SK-N-DZ (cell line): ENCODE measurements at regions not wholly inside any gene's neighbourhood (a gene's known extent, or its start where the extent isn't known, plus 50 kb on each side); places are given as distances from the start of the nearest gene placed in this dataset.
"Not testable (repeated sequence)": the region's sequence is repeated elsewhere in the genome, so short reads cannot be mapped to it uniquely, and the experiment has no call there.

ENCODE experiments used
- DNase-seq: peaks from one replicate; pipeline ENCODE4 v3.0.0-alpha.2; 2015; ENCODE audit warnings: low spot score

DNA sequence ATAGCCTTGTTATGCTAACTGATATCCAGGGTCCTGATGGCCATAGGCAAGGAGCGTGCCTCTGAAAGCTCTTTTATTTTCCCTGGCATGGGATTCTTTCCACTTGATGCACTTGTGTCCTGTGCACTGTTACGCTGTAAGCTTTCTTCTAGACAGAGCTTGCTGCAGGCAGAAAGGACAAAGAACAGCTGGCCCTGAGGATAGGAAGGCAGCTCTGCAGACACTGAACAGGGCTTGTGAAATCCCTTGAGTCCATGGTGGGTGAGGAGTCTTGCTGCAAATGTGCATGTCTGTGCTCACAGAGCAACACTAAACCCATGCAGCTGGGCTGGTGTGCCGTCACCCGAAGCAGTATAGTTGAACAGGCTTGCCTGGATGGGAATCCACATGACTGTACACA, 126.6 kb downstream of the AKAP11 start:
- DNase-seq = peak; percentile 72

- DNase-seq = no peak
Observed at GRCh38 chr13:42400188-42400833, 128.4 kb downstream of the AKAP11 start.

DNA sequence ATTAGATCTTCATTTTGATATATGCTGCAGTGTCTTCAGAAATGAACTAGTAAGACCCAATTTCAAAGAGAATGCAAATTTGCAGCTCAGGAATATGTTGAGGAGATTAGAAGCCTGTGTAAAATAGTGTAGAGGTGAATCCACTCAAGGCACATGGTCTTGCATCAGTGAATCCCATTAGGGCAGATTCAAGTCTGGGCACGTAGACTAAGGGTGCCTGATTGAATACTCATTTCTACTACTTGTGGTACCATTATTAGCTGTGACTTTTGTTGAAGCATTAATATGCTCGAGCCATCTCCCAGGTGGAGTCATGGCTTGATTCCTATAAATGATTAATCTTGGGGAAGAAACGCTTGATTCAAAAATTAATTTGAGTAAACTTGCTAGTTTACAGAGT, 129.4 kb downstream of the AKAP11 start:
- DNase-seq = no peak

DNA sequence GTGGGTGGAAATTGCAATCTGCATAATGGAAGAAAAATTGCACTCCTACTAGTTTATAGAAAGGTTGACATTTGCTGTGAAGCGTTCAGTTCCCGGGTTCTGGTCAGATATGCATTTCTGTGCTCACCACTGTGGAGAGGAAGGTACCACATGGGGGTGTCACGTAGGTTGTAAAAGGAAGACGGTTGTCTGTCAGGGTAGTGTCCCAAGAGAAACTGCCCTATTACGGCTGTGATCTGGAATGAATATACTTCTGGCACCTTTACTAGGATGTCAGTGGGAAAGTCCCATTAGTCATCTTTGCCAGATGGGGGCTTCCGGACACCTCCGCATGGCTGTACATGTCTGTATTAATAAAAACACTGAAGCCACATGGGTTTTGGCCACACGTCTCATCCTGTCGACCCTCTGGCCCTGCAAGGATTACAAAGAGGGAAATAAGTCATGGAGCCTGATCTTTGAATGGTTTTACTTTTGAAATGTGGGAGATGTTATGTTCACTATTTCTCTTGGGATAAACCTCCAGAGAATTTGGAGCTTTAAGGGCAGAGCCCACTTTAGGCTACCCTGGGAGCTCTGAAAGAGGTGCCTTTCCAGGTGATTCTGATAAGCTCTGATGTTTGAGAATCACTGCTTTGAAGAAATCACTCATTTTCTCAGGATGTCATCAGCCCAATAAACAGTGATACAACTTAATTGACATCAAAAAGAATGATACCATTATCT, 133.9 kb downstream of the AKAP11 start:
- no peak for DNase-seq

DNA sequence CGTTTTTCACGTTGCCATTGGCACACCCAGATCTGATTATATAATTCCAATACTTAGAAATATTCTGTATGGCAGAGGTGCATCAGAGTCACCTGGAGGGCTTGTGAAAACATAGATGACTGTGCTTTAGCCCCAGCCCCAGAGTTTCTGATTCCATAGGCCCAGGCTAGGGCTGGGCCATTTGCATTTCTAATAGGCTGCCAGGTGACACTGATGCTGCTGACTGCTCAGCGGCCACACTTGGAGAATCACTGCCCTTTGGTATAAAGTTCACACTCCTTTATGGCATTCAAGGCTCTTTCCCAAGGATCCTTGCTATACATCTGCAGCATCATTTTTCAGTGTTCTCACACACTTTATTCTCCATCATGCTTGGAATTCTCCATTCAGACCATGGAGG, 137.1 kb downstream of the AKAP11 start:
- no peak for DNase-seq

DNA sequence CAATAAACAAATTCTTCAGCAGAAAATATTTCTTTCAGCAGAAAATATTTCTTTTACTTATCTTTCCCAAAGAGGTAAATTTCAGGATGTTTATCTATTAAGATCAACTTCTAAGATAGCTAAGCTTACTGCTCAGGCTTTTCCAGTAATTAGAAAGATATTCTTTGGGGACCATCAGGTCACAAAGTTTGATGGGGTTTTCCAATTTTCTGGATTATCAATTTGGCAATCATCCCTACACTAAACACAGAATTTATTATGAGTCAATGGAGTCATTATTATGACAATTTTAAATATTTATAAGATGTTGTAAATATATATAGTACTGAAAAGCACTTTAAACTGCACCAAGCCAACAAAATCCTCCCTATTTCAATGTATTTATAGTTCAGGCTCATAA, 137.6 kb downstream of the AKAP11 start:
- no peak for DNase-seq

GRCh38 chr13:42412812-42413483, 141.0 kb downstream of the AKAP11 start:
- DNase-seq = no peak

DNA sequence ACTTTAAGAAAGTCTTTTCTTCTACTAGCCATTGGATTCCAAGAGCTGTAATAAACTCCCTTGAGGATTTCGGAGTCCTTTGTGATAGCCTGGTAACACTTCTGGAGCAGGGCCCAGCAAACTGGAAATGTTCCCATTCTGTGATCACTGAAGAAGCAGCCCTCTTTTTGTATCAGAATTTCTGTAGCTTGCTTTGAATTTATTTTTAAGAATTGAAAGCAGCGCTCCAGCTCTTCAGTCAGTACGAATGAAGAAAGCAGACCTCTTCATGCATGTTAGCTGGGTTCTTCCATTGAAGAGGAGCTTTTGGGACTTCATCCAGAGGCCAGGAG, 141.5 kb downstream of the AKAP11 start:
- DNase-seq = no peak

- no peak for DNase-seq
Observed at GRCh38 chr13:42417626-42418025, 145.7 kb downstream of the AKAP11 start.

DNA sequence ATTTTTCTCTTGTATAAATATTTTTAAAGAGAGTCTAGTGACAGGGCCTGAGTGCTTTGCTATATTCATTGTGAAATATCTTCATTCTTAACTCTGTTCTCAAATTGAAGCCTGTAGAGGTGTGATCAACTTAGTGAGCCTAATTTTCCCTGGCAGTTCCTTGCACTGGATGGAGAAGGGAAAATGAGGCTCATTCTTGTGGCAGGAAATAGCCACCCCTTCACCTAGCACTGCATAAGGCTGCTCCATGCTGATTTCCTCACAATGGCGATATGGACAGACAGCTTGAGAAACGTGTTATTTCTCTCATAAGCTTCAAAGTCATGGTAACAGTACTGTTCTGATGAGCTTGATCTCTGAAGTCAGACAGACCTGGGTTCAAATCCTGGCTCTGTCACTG, 146.2 kb downstream of the AKAP11 start:
- DNase-seq = no peak

GRCh38 chr13:42420304-42420703, 148.4 kb downstream of the AKAP11 start:
- DNase-seq = no peak

GRCh38 chr13:42422681-42423080, 150.7 kb downstream of the AKAP11 start:
- DNase-seq = no peak

DNA sequence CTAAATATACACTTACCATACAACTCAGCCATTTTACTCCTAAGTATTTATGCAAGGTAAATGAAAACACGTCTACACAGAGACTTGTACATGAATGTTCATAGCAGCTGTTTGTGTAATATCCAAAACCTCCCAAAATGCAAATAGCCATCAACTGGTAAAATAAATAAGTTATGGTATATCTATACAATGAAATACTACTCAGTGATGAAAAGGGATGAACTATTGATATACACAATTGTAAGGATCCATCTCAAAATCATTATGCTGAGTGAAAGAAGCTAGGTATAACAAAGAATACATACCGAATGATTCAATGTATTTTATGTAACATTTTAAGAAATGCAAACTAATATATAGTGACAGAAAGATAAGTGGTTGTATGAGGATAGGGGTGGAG, 149.8 kb upstream of the TNFSF11 start:
- DNase-seq = no peak

DNA sequence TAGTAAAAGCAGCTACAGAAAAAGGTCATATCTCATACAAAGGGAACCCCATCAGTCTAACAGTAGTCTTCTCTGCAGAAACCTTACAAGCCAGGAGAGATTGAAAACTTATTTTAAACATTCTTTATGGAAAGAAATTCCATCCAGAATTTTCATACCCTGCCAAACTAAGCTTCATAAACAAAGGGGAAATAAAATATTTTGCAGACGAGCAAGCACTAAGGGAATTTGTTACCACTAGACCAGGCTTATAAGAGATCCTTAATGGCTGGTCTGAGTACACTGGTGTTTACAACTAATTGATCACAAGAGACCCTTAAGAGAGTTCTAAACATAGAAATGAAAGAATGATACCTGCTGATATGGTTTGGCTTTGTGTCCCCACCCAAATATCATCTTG, 128.6 kb upstream of the TNFSF11 start:
- no peak for DNase-seq

DNA sequence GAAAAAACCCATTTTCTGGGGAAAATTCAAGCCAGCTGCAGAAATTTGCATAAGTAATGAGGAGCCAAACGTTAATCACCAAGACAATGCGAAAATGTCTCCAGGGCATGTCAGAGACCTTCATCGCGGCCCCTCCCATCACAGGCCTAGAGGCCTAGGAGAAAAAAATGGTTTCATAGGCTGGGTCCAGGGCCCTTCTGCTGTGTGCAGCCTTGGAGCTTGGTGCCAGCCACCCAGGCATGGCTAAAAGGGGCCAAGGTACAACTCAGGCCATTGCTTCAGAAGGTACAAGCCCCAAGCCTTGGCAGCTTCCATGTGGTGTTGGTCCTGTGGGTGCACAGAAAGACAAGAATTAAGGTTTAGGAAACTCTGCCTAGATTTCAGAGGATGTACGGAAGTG, 127.4 kb upstream of the TNFSF11 start:
- DNase-seq = not testable (repeated sequence)

GRCh38 chr13:42453091-42453645, 120.8 kb upstream of the TNFSF11 start:
- DNase-seq = no peak

DNA sequence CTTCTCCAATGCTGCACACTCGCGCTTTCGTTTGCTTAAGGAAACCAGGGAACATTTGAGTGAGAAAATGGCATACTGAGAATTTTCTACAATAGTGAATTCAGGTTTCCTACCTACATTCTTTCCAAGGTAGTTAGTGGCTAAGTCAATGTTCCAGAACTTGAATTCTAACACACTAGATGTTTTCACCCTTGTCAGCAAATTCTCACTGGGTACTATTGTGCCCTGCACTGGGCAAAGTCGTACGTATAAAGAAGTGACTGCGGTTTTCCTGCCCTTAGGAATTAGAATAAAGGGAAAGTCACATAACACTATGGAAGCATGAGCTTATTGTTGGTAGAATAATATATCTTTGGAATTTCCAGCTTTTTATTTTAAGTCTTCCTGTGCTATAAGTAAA, 119.2 kb upstream of the TNFSF11 start:
- no peak for DNase-seq

- no peak for DNase-seq
Observed at GRCh38 chr13:42458193-42458592, 115.8 kb upstream of the TNFSF11 start.

DNA sequence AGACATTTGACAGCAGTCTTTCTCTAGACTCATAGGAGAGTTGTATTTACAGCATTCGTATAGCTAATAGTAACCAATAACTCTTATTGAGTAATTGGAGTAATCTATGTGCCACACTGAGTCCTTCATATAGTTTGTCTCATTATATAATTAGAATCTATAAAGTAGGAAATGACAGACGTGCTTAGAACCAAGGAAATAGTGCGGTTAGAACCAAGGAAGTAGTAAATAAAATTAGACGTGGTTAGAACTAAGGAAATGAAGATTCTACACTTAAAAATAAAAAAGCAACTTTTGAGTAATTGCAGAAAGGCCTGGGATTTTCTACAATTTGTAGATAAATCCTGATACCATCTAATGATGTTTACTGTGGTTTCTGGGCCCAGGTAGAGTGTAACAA, 107.8 kb upstream of the TNFSF11 start:
- no peak for DNase-seq

DNA sequence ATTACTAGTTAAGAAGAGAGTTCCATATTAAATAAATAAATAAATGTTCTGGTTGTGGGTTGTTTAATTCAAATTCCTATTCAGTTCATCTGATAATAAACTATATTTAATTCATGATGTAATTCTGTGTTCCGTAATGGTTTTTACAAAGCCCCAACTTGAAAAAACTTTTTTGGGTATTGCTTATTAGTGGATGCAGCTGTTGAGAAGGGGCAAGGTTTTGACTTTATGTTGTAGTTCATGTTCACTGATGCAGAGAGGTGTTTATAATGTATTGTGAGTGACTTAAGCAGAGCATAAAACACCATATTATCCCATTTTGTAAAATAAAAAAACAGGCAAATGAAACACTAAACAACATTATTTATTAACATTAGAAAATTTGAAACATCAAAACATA, 107.3 kb upstream of the TNFSF11 start:
- no peak for DNase-seq

- DNase-seq = no peak
Observed at GRCh38 chr13:42474954-42475353, 99.0 kb upstream of the TNFSF11 start.

DNA sequence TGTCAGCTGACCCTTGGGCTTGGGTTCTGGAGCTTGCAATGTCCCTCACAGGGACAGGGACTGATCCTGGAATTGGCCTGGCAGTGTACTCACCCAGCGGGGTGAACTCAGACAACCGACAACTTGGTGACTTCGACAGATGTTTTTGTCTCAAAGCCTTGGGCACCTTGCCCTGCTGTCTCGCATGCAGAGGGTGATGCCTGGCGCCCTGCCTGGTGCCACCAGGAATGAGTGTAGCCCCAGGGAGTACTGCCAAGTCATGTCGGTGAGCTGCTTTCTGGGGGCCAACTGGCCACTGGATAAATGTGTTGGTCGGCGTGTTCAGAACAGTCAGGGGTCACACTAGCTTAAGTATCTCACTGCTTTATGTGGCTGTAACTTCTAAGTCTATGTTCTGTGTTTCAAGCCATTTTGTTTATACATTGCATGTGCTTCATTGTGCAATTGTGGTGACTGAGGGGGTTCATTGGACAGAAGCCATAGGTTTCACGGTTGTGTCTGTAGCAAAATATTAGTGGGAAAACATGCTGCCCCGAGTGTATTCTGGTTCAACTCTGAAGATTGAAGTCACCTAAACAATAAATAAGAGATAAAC, 96.3 kb upstream of the TNFSF11 start:
- no peak for DNase-seq
